Nucleus accumbens (tissue), 56 donors: ENCODE measurements at regions not wholly inside any gene's neighbourhood (a gene's known extent, or its start where the extent isn't known, plus 50 kb on each side); places are given as distances from the start of the nearest gene placed in this dataset.
A peak's percentile ranks its signal among the peaks of the same experiment; 100 is the strongest.

ENCODE experiments used
- DNase-seq, 56 donors: peaks; one replicate each; lab custom pipeline; 2025; lab: John Stamatoyannopoulos, UW

- DNase-seq: no peak
Measured at GRCh38 chr14:101039031-101039754, 135.7 kb upstream of the RTL1 start.

GRCh38 chr14:101039755-101040138 is 136.2 kb upstream of the RTL1 start:
- DNase-seq: no peak

GRCh38 chr14:101040538-101041442 is 137.3 kb upstream of the RTL1 start:
- peak in 2 of 56 donors; percentile 10 to 25 for DNase-seq

DNA sequence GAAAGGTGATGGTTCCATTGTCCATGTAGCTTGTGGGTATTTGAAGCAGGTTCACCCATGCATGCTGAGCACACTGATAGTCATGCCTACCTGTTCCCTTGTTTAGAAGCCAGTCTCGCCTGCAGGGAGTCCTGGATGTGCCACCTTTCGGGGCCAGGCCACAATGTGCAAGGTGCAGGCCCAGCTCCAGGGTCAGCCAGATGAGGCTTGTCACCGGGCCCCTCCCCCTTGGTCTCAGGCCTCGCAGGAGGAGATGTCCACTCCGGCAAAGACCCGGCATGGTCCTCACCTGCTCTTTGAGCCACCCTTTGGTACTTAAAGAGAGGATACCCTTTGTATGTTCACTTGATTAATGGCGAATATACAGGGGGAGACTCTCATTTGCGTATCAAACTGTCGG is 140.4 kb upstream of the RTL1 start:
- DNase-seq: no peak

- DNase-seq: no peak
Measured at GRCh38 chr14:101044741-101045140, 141.2 kb upstream of the RTL1 start.

- DNase-seq: no peak
Measured at GRCh38 chr14:101045511-101045910, 142.0 kb upstream of the RTL1 start.

GRCh38 chr14:101046071-101046470 is 142.5 kb upstream of the RTL1 start:
- DNase-seq: no peak

DNA sequence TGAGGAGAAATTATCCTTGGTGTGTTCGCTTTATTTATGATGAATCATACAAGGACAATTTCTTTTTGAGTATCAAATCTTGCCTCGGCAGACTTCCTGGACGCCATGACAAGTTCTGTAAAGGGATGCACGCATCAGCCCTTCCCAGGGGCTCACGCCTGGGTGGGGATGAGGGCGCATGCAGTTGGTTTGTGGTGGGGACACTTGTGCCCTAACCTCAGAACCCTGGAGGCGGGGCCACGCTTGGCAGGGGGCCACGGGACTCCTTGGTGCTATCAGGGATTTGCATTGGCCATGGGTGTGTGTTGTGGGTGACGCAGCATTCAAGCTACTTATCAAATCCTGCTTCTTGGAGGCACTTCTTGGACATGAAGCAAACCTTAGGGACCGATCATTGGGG is 143.8 kb upstream of the RTL1 start:
- DNase-seq: no peak

DNA sequence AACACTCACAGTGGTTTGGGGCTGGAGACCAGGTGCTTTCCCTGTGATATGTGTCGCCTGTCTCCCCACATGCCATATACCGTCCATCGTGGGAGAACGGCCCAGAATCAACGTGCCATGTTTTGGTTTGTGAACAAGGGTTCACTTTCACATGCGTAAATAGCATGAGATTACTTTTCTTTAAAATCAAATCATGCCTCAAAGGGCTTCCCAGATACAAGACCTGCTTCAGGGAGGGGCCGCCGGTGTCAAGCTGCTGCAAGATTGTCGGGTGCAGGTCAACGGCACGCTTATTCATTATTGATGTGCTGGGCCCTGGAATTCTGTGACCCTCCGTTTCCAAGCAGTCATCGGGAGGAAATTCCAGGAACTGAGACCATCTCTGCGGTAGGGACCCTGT is 145.2 kb upstream of the RTL1 start:
- DNase-seq: no peak

DNA sequence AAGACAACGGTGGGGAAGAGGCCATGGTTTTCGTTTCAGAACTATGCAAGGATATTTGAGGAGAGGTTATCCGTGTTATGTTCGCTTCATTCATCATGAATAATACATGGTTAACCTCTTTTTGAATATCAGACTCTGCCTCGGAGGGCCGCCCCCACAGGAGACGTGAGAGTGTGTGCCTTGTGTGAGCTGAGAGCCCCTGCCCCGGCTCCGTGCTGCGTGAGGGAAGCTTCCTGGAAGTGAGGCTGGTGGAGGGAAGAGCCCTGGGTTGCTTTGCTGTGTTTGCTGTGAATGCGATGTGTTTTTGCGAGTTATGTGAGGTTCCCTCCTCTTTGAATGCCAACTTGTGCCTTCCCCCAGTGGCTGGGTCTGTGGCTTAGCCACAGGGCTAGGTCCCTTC is 146.0 kb upstream of the RTL1 start:
- peak in 6 of 56 donors; percentile 11 to 57 (median 28) for DNase-seq

DNA sequence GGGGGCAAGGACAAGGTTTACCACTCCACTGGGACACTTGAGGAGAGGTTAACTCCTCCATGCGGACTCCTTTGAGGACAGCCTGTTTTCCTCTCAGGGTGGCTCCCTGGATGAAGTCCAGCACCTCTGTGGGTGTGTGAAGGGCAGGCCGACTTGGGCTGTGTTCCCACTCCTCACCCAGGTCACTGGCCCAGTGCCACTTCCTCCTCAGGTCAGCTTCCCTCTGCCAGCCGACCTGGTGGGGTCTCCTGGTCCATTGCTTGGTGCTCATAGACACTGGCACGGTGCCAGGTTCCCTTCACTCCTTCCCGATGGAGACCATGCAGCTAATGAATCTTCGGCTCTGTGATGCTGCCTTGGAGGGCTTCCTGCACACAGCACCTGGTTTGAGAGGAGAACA is 146.4 kb upstream of the RTL1 start:
- no peak for DNase-seq

GRCh38 chr14:101050901-101051490 is 147.5 kb upstream of the RTL1 start:
- no peak for DNase-seq

DNA sequence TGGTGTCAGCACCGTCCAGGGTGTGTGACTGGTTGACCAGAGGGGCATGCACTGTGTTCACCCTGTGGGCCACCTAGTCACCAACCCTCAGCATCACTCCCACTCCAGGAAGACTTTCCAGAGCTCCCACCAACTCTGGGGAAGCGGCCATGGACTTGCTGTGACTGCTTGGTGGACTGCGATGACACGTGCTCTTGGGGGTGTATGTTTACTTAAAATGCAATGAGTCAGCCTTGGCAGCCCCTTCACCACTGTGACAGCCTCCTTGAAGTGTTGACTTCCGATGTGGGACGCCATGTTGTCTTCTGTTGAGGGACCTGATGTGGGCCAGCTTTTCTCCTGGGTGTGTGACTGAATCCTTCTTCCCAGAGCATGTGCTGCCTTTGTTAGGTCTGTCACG is 151.1 kb upstream of the RTL1 start:
- DNase-seq: no peak

GRCh38 chr14:101055106-101055662 is 151.7 kb upstream of the RTL1 start:
- DNase-seq: no peak

- DNase-seq: no peak
Measured at GRCh38 chr14:101055776-101056374, 152.4 kb upstream of the RTL1 start.

DNA sequence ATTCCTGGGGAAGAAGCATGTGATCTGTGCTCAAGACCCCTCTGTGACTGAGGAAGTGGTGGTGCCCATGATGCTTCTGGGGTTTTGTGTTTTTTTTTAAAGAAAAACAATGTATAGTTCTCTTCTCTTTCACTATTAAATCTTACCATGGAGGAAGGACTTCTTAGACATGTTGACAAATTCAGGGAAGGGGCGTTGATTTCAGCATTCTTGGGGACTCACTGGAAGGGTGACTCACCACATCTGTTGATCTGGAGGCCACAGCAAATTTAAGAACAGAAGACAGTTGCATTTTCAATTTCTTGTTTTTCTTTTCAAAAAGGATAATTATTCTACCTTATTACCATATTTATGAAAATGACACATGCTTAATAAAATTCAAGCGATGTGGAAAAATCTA is 152.9 kb upstream of the RTL1 start:
- no peak for DNase-seq

DNA sequence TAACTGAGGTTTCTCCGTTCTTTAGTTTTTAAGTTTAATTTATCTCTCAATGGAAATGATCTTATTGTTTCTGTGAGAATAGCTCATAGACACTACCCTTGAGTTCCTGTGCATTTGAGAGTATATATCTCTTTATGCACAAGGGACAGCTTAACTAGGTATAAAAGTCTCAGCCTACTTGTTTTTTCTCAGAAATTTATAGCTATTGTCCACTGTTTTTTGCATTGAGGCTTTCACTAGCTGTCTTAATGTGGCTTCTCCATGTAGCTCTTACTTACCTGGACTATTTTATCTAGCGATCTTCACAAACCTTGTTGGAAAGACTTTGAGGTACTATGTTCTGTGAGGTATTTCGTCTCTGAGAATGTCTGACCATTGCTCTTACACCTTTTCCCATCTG is 153.9 kb upstream of the RTL1 start:
- no peak for DNase-seq

DNA sequence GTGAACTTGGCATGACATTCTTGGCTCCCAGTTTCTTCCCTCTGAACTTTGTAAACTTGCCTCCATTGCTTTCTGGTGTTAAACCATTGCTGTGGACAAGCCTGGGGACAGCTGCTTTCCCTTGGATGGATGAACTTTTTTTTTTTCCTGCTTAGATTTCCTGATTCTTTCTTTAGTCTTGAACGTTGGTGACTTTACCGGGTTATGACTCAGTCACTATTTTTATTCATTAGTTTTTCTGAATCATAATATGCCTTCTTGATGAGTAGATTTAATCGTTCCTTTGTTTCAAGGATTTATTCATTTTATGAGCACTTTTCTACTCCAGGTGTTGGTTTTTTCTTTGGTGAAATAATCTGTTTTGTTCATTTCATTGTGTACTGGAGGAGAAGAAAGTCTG is 155.0 kb upstream of the RTL1 start:
- no peak for DNase-seq

DNA sequence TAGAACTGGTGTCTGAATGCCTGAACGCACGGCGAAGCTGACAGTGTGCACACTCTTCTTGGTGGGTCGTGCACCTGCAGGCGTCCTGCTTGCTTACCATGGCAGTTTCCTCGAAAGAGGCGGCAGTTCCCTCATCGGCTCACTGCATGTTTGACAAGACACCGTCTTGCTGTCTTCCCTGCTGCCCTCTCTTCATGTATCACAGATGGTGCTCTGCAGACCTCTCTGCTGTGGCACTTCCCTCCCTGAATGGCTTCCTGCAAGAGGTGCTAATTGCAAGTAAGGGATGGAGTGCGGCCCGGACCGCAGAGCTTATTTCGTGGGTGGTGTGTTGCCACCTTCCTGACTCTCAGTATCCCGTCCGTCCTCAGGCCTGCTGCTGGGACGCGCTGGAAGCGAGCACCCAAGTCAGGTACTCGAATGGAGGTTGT is 156.7 kb upstream of the RTL1 start:
- no peak for DNase-seq

- DNase-seq: no peak
Measured at GRCh38 chr14:101061411-101062064, 158.0 kb upstream of the RTL1 start.
